ENCODE measurements at regions not wholly inside any gene's neighbourhood (a gene's known extent, or its start where the extent isn't known, plus 50 kb on each side); places are given as distances from the start of the nearest gene placed in this dataset.

DNA sequence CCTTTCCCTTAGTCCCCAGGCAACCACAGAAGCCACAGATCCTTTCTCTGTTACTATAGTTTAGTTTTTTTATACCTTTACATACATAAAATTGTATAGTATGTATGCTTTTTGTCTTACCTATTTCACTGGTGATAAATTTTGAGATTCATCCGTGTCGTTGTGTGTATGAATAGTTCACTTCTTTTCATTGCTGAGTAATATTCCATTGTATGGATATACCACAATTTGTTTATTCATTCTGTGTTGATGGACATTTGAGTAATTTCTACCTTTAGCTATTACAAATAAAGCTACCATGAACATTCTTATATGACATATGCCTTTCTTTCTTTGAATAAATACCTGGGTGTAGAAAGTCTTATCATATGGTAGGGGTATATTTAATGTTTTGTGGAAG lies 102.8 kb upstream of the CERS6 start:
- TF ChIP-seq, protein P1, sequence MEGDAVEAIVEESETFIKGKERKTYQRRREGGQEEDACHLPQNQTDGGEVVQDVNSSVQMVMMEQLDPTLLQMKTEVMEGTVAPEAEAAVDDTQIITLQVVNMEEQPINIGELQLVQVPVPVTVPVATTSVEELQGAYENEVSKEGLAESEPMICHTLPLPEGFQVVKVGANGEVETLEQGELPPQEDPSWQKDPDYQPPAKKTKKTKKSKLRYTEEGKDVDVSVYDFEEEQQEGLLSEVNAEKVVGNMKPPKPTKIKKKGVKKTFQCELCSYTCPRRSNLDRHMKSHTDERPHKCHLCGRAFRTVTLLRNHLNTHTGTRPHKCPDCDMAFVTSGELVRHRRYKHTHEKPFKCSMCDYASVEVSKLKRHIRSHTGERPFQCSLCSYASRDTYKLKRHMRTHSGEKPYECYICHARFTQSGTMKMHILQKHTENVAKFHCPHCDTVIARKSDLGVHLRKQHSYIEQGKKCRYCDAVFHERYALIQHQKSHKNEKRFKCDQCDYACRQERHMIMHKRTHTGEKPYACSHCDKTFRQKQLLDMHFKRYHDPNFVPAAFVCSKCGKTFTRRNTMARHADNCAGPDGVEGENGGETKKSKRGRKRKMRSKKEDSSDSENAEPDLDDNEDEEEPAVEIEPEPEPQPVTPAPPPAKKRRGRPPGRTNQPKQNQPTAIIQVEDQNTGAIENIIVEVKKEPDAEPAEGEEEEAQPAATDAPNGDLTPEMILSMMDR (IDR thresholded peaks at IDR 0.05), result no peak
- TF ChIP-seq POLR2A (IDR thresholded peaks at IDR 0.05), result no peak

Measured in testis (tissue), 2 donors.